Heart right ventricle (tissue), 16 donors: ENCODE measurements at regions not wholly inside any gene's neighbourhood (a gene's known extent, or its start where the extent isn't known, plus 50 kb on each side); places are given as distances from the start of the nearest gene placed in this dataset.

ENCODE experiments used
- ATAC-seq, 8 donors: fragments of 200-7000 bp; cut with Tn5 transposase; one replicate each; pipeline ENCODE4 v1.9.1; 2020; ENCODE audit warnings: mild to moderate bottlenecking in 8 of 8, moderate library complexity in 8 of 8, moderate number of reproducible peaks in 1 of 8
- DNase-seq, 2 donors: peaks; one replicate each; pipeline ENCODE4 v3.0.0-alpha.2; 2020
- H3K27ac ChIP-seq, 10 donors: fragments of 200-600 bp; sonication (generic) in 2 of 10; one replicate each; pipeline versions ENCODE4 v1.5.0 to v1.8.0; 2020 to 2022; ENCODE audit warnings: mild to moderate bottlenecking in 3 of 10
- H3K27me3 ChIP-seq, 7 donors: fragments of 200-600 bp; one replicate each; pipeline ENCODE4 v1.8.0; 2021 to 2022; ENCODE audit warnings: mild to moderate bottlenecking in 2 of 7
- H3K36me3 ChIP-seq, 9 donors: fragments of 200-600 bp; sonication (generic) in 1 of 9; one replicate each; pipeline versions ENCODE4 v1.5.0 to v1.8.0; 2020 to 2022; ENCODE audit warnings: mild to moderate bottlenecking in 2 of 9
- H3K4me1 ChIP-seq, 9 donors: fragments of 200-600 bp; sonication (generic) in 1 of 9; one replicate each; pipeline versions ENCODE4 v1.5.0 to v1.8.0; 2020 to 2022; ENCODE audit warnings: mild to moderate bottlenecking in 4 of 9
- H3K4me3 ChIP-seq, 10 donors: fragments of 200-600 bp; sonication (generic) in 2 of 10; one replicate each; pipeline versions ENCODE4 v1.5.0 to v1.8.0; 2020 to 2022; ENCODE audit warnings: mild to moderate bottlenecking in 7 of 10, moderate library complexity in 2 of 10
- H3K9me3 ChIP-seq, 11 donors: fragments of 200-600 bp in 10 of 11; sonication (generic) in 2 of 11; one replicate each; pipeline versions ENCODE4 v1.5.0 to v1.8.0; 2013 to 2022; ENCODE audit warnings: mild to moderate bottlenecking in 2 of 11, control low read depth in 1 of 11, moderate library complexity in 1 of 11
- WGBS, 2 donors: extraction: QIAGEN DNeasy Blood & Tissue Kit; methylation state at CpG; one replicate each; pipeline ENCODE4 v1.1.7; 2013; ENCODE audit warnings: inconsistent platforms in 1 of 2; 5-methylcytosine and 5-hydroxymethylcytosine counted together
- intact Hi-C, 10 donors: fragments of 100-400 bp; cut with DNase I; formaldehyde crosslinking; loops; one replicate each; pipeline versions ENCODE4 v1.11.1 to v1.14.2; 2022
- TF ChIP-seq, protein P1 (sequence below), 9 donors: fragments of 200-600 bp; sonication (generic) in 2 of 9; IDR thresholded peaks; one replicate each; pipeline versions ENCODE4 v1.5.0 to v1.8.0; 2021 to 2022; ENCODE audit warnings: antibody characterized with exemption in 9 of 9, mild to moderate bottlenecking in 5 of 9, moderate library complexity in 1 of 9
- donor health status: Arrhythmogenic right ventricular cardiomyopathy.
- donor health status: ischemic (EF 13 %, LVEDD 7.1; RV severe dilation, severe dysfunction).
- donor health status: healthy with polysubstance abuse.
- donor health status: DM: no; HTN: yes; CAD: no.
- donor health status: DM: no; HTN: no; CAD: no.
- donor health status: ischemic (EF 25% LVEDD 6.9; RV normal size, moderate dysfunction).
- donor health status: ischemic (EF 25% LVEDD 5.7; RV mildly dilated, moderate dysfunction).
- donor health status: healthy.
- donor health status: DM: yes; HTN: yes; CAD: no.
- donor health status: Ischemic cardiomyopathy.
- donor health status: ischemic (EF 35%, LVEDD 5.7; RV mildly dilated, moderate dysfunction).
- donor health status: nonischemic (EF 11% LVEDD 7.7; RV severe dilation, severe dysfunction).
- donor health status: DM: yes; HTN: yes; CAD: no.
- donor health status: PGD.
- donor health status: ischemic (EF 29% LVEDD 5.4; RV normal size, mild dysfunction).
- donor health status: nonischemic (EF 23%, LVEDD 6.1; RV moderate dilation, normal function).

GRCh38 chr17:15123593-15124263, 141.4 kb downstream of the PMP22 start:
- Histone ChIP-seq H3K4me1 (no peaks in the 10 kb centered on the region), H3K27me3 (peaks cover 0 to 3% (median 0%) of the 10 kb centered on the region in 7 donors), H3K4me3 (no peak overlapping the region), H3K27ac (no peak overlapping the region), H3K9me3 (no peaks in the 10 kb centered on the region), H3K36me3 (no peaks in the 10 kb centered on the region)
- ATAC-seq (no peak), DNase-seq (no peak)
- intact Hi-C loops: no loop called here
- TF ChIP-seq, protein P1, sequence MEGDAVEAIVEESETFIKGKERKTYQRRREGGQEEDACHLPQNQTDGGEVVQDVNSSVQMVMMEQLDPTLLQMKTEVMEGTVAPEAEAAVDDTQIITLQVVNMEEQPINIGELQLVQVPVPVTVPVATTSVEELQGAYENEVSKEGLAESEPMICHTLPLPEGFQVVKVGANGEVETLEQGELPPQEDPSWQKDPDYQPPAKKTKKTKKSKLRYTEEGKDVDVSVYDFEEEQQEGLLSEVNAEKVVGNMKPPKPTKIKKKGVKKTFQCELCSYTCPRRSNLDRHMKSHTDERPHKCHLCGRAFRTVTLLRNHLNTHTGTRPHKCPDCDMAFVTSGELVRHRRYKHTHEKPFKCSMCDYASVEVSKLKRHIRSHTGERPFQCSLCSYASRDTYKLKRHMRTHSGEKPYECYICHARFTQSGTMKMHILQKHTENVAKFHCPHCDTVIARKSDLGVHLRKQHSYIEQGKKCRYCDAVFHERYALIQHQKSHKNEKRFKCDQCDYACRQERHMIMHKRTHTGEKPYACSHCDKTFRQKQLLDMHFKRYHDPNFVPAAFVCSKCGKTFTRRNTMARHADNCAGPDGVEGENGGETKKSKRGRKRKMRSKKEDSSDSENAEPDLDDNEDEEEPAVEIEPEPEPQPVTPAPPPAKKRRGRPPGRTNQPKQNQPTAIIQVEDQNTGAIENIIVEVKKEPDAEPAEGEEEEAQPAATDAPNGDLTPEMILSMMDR (IDR thresholded peaks at IDR 0.05): no peak
- WGBS, 2 donors: 76 to 85% methylated on average over 5 of the region's 5 CpGs

GRCh38 chr17:15122857-15123256, 142.3 kb downstream of the PMP22 start:
- Histone ChIP-seq H3K4me1 (no peaks in the 10 kb centered on the region), H3K27ac (no peak overlapping the region), H3K9me3 (no peaks in the 10 kb centered on the region), H3K36me3 (no peaks in the 10 kb centered on the region), H3K4me3 (no peak overlapping the region), H3K27me3 (peaks cover 0 to 3% (median 0%) of the 10 kb centered on the region in 7 donors)
- DNase-seq (no peak), ATAC-seq (peak in 2 of 8 donors; percentile 41 to 62)
- 47 to 48% methylated on average over 4 of the region's 4 CpGs for WGBS, 2 donors
- intact Hi-C loops: no loop called here
- TF ChIP-seq, protein P1 (IDR thresholded peaks at IDR 0.05): no peak

GRCh38 chr17:15121426-15121825, 143.7 kb downstream of the PMP22 start:
- Histone ChIP-seq H3K27ac (no peak overlapping the region), H3K27me3 (peaks cover 0 to 3% (median 0%) of the 10 kb centered on the region in 7 donors), H3K36me3 (no peaks in the 10 kb centered on the region), H3K4me1 (no peaks in the 10 kb centered on the region), H3K4me3 (no peak overlapping the region), H3K9me3 (peaks cover 0 to 8% (median 4%) of the 10 kb centered on the region in 11 donors)
- intact Hi-C loops: no loop called here
- TF ChIP-seq, protein P1 (IDR thresholded peaks at IDR 0.05): no peak
- 79 to 86% methylated on average over 2 of the region's 2 CpGs for WGBS, 2 donors
- DNase-seq: no peak
- ATAC-seq: no peak

- Histone ChIP-seq H3K9me3 (peaks cover 0 to 23% (median 7%) of the 10 kb centered on the region in 11 donors), H3K36me3 (no peaks in the 10 kb centered on the region), H3K27ac (no peak overlapping the region), H3K27me3 (peaks cover 0 to 3% (median 0%) of the 10 kb centered on the region in 7 donors), H3K4me3 (no peak overlapping the region), H3K4me1 (no peaks in the 10 kb centered on the region)
- intact Hi-C loops: no loop called here
- DNase-seq: no peak
- ATAC-seq: no peak
- 64 to 83% methylated on average over 3 of the region's 3 CpGs for WGBS, 2 donors
- TF ChIP-seq, protein P1 (IDR thresholded peaks at IDR 0.05): no peak
Measured at GRCh38 chr17:15119968-15120367, 145.2 kb downstream of the PMP22 start.
